ENCODE measurements at regions not wholly inside any gene's neighbourhood (a gene's known extent, or its start where the extent isn't known, plus 50 kb on each side); places are given as distances from the start of the nearest gene placed in this dataset.

- Histone ChIP-seq H3K4me3 (no peak overlapping the region), H3K36me3 (no peaks in the 10 kb centered on the region), H3K27ac (no peak overlapping the region), H3K9me3 (no peaks in the 10 kb centered on the region), H3K27me3 (no peaks in the 10 kb centered on the region), H3K4me1 (peaks cover 0 to 19% (median 6%) of the 10 kb centered on the region in 3 donors)
- 84 to 88% methylated on average over 15 to 20 of the region's 21 CpGs for WGBS, 2 donors (ENCODE audit: low coverage in 1 of 2)
- no peak for ATAC-seq
- no peak for TF ChIP-seq POLR2AphosphoS5 (IDR thresholded peaks at IDR 0.05)
- TF ChIP-seq, protein P1, sequence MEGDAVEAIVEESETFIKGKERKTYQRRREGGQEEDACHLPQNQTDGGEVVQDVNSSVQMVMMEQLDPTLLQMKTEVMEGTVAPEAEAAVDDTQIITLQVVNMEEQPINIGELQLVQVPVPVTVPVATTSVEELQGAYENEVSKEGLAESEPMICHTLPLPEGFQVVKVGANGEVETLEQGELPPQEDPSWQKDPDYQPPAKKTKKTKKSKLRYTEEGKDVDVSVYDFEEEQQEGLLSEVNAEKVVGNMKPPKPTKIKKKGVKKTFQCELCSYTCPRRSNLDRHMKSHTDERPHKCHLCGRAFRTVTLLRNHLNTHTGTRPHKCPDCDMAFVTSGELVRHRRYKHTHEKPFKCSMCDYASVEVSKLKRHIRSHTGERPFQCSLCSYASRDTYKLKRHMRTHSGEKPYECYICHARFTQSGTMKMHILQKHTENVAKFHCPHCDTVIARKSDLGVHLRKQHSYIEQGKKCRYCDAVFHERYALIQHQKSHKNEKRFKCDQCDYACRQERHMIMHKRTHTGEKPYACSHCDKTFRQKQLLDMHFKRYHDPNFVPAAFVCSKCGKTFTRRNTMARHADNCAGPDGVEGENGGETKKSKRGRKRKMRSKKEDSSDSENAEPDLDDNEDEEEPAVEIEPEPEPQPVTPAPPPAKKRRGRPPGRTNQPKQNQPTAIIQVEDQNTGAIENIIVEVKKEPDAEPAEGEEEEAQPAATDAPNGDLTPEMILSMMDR (IDR thresholded peaks at IDR 0.05), result no peak
- TF ChIP-seq POLR2A (IDR thresholded peaks at IDR 0.05), result no peak
- no peak for TF ChIP-seq EP300 (IDR thresholded peaks at IDR 0.05)
Measured at GRCh38 chr6:170043150-170043819, 247.6 kb downstream of the DLL1 start.

DNA sequence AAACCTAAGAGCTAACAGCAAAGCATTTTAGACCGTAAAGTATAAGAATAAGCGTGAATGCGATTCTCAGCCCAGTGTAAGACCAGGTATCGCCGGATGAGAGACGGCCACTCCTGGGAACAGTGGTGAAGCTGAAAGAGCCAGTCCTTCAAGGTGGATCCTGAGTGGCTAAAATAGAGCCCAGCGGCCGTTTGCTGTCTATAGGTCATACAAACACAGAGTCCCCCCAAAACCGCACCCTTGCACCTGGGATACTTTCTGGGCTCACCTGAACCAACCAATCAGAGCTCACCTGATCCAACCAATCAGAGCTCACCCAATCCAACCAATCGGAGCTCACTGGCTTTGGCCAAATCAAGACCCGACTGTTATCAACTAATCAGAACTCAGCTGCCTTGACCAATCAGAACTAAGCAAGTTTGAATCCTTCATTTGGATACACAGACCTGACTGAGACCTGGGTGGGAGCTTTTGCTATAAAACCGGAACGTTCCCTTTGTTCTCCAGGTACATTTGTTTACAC is 248.2 kb downstream of the DLL1 start:
- WGBS, 2 donors (ENCODE audit: low coverage in 1 of 2), result 94 to 95% methylated on average over 11 of the region's 13 CpGs
- Histone ChIP-seq H3K4me3 (no peak overlapping the region), H3K9me3 (no peaks in the 10 kb centered on the region), H3K36me3 (no peaks in the 10 kb centered on the region), H3K27me3 (no peaks in the 10 kb centered on the region), H3K27ac (no peak overlapping the region), H3K4me1 (peaks cover 0 to 25% (median 6%) of the 10 kb centered on the region in 3 donors)
- no peak for ATAC-seq
- TF ChIP-seq EP300 (IDR thresholded peaks at IDR 0.05) (no peak), POLR2AphosphoS5 (IDR thresholded peaks at IDR 0.05) (no peak), POLR2A (IDR thresholded peaks at IDR 0.05) (no peak)
- TF ChIP-seq, protein P1 (IDR thresholded peaks at IDR 0.05), result no peak

DNA sequence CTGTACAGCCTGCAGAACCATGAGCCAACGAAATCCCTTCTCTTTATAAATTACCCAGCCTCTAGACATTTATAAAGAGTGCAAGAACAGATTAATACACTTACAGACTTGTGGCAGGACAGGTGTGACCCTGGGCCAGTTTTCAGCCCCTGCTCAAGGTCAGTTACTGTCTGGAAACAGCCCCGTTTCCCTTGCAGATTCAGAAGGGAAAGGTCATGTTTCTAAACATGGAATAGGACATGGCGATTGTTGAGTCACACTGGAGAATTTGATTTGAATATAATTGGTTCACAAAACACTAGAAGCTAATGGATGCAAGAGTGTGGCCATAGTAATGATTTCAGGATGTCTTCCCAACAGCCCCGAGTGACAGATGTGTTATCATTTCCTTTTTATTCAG is 248.8 kb downstream of the DLL1 start:
- Histone ChIP-seq H3K4me1 (peaks cover 0 to 30% (median 6%) of the 10 kb centered on the region in 3 donors), H3K36me3 (no peaks in the 10 kb centered on the region), H3K27ac (no peak overlapping the region), H3K4me3 (no peak overlapping the region), H3K9me3 (no peaks in the 10 kb centered on the region), H3K27me3 (no peaks in the 10 kb centered on the region)
- ATAC-seq, result no peak
- 13 to 51% methylated on average over 3 to 4 of the region's 4 CpGs for WGBS, 2 donors (ENCODE audit: low coverage in 1 of 2)
- no peak for TF ChIP-seq EP300 (IDR thresholded peaks at IDR 0.05)
- no peak for TF ChIP-seq POLR2A (IDR thresholded peaks at IDR 0.05)

GRCh38 chr6:170041526-170041925 is 249.4 kb downstream of the DLL1 start:
- Histone ChIP-seq H3K4me3 (no peak overlapping the region), H3K9me3 (peaks cover 0 to 4% (median 0%) of the 10 kb centered on the region in 3 donors), H3K27ac (no peak overlapping the region), H3K36me3 (no peaks in the 10 kb centered on the region), H3K4me1 (peaks cover 0 to 26% (median 6%) of the 10 kb centered on the region in 3 donors), H3K27me3 (no peaks in the 10 kb centered on the region)
- TF ChIP-seq POLR2A (IDR thresholded peaks at IDR 0.05) (no peak), EP300 (IDR thresholded peaks at IDR 0.05) (no peak), POLR2AphosphoS5 (IDR thresholded peaks at IDR 0.05) (no peak)
- TF ChIP-seq, protein P1 (IDR thresholded peaks at IDR 0.05), result no peak
- ATAC-seq, result no peak
- 100% methylated on average over 3 to 5 of the region's 6 CpGs for WGBS, 2 donors (ENCODE audit: low coverage in 1 of 2)

DNA sequence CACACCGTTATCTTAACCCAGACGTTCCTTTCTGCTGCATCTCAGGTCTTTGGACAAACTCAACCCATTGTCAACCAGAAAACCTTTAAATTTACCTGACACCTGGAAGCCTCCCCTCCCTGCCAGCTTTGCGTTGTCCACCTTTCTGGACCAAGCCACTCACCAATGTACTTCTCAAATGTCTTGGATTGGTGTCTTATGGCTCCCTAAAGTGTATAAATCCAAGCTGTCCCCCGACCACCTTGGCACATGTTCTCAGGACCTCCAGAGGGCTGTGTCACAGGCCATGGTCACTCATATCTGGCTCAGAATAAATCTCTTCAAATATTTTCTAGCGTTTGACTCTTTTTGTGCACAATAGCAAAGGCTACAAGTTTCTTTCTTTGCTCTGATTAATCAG is 250.0 kb downstream of the DLL1 start:
- WGBS, 2 donors (ENCODE audit: low coverage in 1 of 2), result 90 to 96% methylated on average over 3 to 5 of the region's 5 CpGs
- TF ChIP-seq EP300 (IDR thresholded peaks at IDR 0.05) (no peak), POLR2A (IDR thresholded peaks at IDR 0.05) (no peak), POLR2AphosphoS5 (IDR thresholded peaks at IDR 0.05) (no peak)
- TF ChIP-seq, protein P1 (IDR thresholded peaks at IDR 0.05), result no peak
- H3K4me1 ChIP-seq, result peaks cover 0 to 20% (median 0%) of the 10 kb centered on the region in 3 donors
- no peak overlapping the region for H3K27ac ChIP-seq
- peaks cover 0 to 10% (median 0%) of the 10 kb centered on the region in 3 donors for H3K9me3 ChIP-seq
- no peaks in the 10 kb centered on the region for H3K36me3 ChIP-seq
- H3K27me3 ChIP-seq, result no peaks in the 10 kb centered on the region
- no peak overlapping the region for H3K4me3 ChIP-seq
- ATAC-seq, result no peak

All from gastroesophageal sphincter (tissue), 4 donors.